ENCODE measurements at regions not wholly inside any gene's neighbourhood (a gene's known extent, or its start where the extent isn't known, plus 50 kb on each side); places are given as distances from the start of the nearest gene placed in this dataset.

- TF ChIP-seq EZH2 (IDR thresholded peaks at IDR 0.05; ENCODE audit: borderline replicate concordance, low read depth, low read length, poor library complexity, severe bottlenecking) (no peak), CTCF (conservative IDR thresholded peaks at IDR 0.05; ENCODE audit: low read depth, low read length) (no peak)
Observed at GRCh38 chr2:8300216-8300615, 381.6 kb upstream of the ID2 start.
